ENCODE measurements at regions not wholly inside any gene's neighbourhood (a gene's known extent, or its start where the extent isn't known, plus 50 kb on each side); places are given as distances from the start of the nearest gene placed in this dataset.

GRCh38 chr21:43316156-43316845 lies 110.6 kb downstream of the SIK1 start:
- no peak for DNase-seq

GRCh38 chr21:43315244-43316137 lies 111.4 kb downstream of the SIK1 start:
- DNase-seq, result no peak

- no peak for DNase-seq
Observed at GRCh38 chr21:43313939-43314405, 113.0 kb downstream of the SIK1 start.

GRCh38 chr21:43313221-43313938 lies 113.6 kb downstream of the SIK1 start:
- DNase-seq, result no peak

- peak; percentile 12 for DNase-seq
Observed at GRCh38 chr21:43312751-43313169, 114.2 kb downstream of the SIK1 start.

GRCh38 chr21:43312011-43312410 lies 114.9 kb downstream of the SIK1 start:
- no peak for DNase-seq

GRCh38 chr21:43311301-43311817 lies 115.6 kb downstream of the SIK1 start:
- DNase-seq, result no peak

GRCh38 chr21:43308815-43309283 lies 118.1 kb downstream of the SIK1 start:
- no peak for DNase-seq

GRCh38 chr21:43308101-43308814 lies 118.7 kb downstream of the SIK1 start:
- no peak for DNase-seq

GRCh38 chr21:43307677-43308070 lies 119.3 kb downstream of the SIK1 start:
- no peak for DNase-seq

GRCh38 chr21:43306911-43307676 lies 119.8 kb downstream of the SIK1 start:
- DNase-seq, result peak; percentile 63

GRCh38 chr21:43306391-43306790 lies 120.5 kb downstream of the SIK1 start:
- DNase-seq, result no peak

- DNase-seq, result no peak
Observed at GRCh38 chr21:43305811-43306311, 121.1 kb downstream of the SIK1 start.

- no peak for DNase-seq
Observed at GRCh38 chr21:43305336-43305665, 121.6 kb downstream of the SIK1 start.

- no peak for DNase-seq
Observed at GRCh38 chr21:43304621-43305335, 122.2 kb downstream of the SIK1 start.

GRCh38 chr21:43304206-43304605 lies 122.7 kb downstream of the SIK1 start:
- no peak for DNase-seq

- no peak for DNase-seq
Observed at GRCh38 chr21:43303275-43304178, 123.4 kb downstream of the SIK1 start.

- DNase-seq, result no peak
Observed at GRCh38 chr21:43302769-43303168, 124.2 kb downstream of the SIK1 start.

- DNase-seq, result no peak
Observed at GRCh38 chr21:43302062-43302700, 124.8 kb downstream of the SIK1 start.

All from suppressor macrophage treated with lipopolysaccharide for 4 hours (primary cell).